ENCODE measurements at regions not wholly inside any gene's neighbourhood (a gene's known extent, or its start where the extent isn't known, plus 50 kb on each side); places are given as distances from the start of the nearest gene placed in this dataset.

GRCh38 chr12:46944088-46944487 is 118.3 kb upstream of the SLC38A4 start:
- TF ChIP-seq POLR2AphosphoS5 (IDR thresholded peaks at IDR 0.05; ENCODE audit: insufficient read depth, low read depth, low read length) (no peak), EZH2 (IDR thresholded peaks at IDR 0.05; ENCODE audit: borderline replicate concordance, low read depth, low read length, severe bottlenecking) (no peak)

Data from endothelial cell of umbilical vein (primary cell).